GM21367 (cell line): ENCODE measurements at regions not wholly inside any gene's neighbourhood (a gene's known extent, or its start where the extent isn't known, plus 50 kb on each side); places are given as distances from the start of the nearest gene placed in this dataset.

Experiments used
- ATAC-seq: cut with Tn5 transposase; IDR thresholded peaks from one replicate; pipeline ENCODE4 v1.9.1; 2021; ENCODE audit not compliant: unreplicated experiment

GRCh38 chr6:15781890-15782289 lies 119.1 kb upstream of the DTNBP1 start:
- no peak for ATAC-seq

DNA sequence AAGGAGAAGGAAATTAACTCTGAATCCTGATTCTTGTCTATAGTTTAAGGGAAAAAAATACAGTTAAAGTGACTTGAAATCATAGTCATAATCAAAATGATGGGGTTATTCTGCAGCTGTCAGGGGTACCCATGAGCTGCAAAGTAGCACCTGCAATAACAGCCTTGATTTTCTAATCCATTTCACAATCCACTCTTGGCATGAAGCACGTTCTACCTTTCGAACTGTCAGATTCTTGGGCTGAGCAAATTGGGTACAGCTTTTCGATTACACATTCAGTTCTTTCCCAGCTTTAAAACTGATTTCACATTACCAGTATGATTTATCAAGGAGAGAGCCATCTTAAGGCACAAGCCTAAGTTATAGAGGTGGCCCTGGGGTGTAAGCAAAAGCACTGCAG lies 118.5 kb upstream of the DTNBP1 start:
- ATAC-seq = no peak

- no peak for ATAC-seq
Observed at GRCh38 chr6:15780437-15780836, 117.6 kb upstream of the DTNBP1 start.

- no peak for ATAC-seq
Observed at GRCh38 chr6:15779726-15780125, 116.9 kb upstream of the DTNBP1 start.

DNA sequence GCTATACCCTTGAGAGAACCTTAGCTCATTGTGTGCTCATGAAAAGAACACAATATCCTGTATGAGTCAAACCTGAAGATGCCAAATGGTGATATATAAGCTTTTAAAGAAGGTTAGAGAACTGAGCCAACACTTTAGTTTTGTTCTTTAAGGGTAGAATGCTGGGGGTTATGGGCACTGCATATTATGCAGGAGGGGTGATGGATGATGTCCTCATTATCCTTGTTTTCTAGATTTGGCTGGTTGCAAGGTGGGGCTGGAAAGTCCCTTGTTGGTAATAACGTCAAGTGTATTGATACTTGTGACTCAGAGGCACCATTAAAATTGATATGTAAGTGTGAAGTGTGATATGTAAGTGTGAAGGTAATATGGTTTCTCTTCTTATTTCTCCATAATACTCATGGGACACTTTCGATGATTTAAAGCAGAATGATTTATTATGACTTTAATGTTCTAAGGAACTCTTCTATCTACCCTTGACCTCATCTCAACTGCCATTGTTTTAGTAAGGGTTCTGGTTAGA lies 113.7 kb upstream of the DTNBP1 start:
- ATAC-seq = no peak

DNA sequence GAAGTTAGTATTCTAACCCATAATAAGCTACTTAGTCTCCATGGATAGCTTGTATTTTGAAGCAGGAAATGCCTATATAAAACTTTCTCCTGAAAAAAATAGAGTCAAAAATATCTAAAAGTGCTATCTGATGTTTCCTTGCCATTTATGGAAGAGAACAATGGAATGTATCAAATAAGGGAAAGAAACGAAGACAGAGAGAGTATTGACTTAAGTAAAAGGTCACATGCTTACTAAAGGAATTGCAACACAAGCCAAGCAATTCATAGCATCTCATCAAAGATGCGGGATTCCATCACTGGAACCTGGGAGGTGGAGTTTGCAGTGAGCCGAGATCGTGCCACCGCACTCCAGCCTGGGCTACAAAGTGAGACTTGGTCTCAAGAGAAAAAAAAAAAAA lies 112.9 kb upstream of the DTNBP1 start:
- ATAC-seq = no peak

- no peak for ATAC-seq
Observed at GRCh38 chr6:15775076-15775634, 112.3 kb upstream of the DTNBP1 start.

GRCh38 chr6:15773806-15774410 lies 111.1 kb upstream of the DTNBP1 start:
- no peak for ATAC-seq

DNA sequence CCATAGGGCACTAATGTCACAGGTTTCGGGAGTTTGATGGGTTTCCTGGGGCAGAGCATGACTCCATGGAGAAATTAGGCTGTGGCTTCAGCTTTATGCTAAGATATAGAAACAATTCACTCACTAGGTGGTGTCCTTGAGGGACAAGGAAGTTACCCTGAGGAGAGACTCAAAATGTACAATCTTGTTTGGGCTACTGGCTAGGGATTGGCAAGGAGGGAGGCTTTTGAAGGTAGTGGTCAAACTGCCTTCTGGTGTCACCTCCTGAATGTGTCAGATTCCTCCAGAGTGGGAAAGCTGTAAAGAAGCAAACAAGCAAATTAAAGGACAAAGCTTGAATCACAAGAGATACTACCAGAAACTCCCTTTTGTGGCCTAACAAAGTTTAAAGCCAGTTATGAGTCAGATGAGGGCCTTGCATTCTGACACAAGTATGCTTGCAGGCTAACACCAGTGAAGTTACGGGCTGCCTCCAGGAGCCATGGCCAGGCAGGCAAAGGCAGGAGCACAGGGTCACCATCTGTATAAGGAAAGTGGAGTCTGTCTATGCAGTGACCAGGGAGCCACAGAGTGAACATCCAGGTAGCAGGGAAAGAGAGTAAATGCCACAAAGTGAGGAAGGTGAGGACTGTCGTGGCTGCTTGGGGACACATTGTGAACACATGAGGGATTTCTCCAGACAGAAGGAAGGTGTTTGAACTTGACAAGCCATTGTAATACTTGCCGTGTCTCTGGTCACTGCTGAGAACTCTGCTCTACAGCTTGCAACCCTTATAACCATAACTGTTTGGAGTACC lies 107.7 kb upstream of the DTNBP1 start:
- peak; percentile 55 for ATAC-seq

- ATAC-seq = no peak
Observed at GRCh38 chr6:15769511-15770018, 106.7 kb upstream of the DTNBP1 start.

- no peak for ATAC-seq
Observed at GRCh38 chr6:15768999-15769398, 106.2 kb upstream of the DTNBP1 start.

- no peak for ATAC-seq
Observed at GRCh38 chr6:15763837-15764236, 101.0 kb upstream of the DTNBP1 start.

DNA sequence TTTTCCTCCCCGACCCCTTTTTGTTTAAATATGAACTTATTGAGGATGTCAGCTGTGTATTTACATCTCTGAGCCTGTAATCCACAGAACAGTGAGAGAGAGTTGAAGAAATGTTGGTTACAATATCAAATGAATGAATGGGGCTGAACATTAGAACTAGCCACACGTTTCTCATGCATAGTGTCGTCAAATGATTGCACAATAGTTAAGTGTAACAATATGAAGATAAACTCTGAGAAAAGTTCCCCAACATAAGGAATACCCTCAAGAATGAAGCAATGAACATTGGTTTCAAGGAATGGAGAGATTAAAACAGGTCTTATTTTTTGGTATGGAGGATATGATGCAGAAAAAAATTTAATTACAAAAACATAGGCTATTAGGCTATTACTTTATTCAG lies 100.5 kb upstream of the DTNBP1 start:
- no peak for ATAC-seq

- no peak for ATAC-seq
Observed at GRCh38 chr6:15761045-15761502, 98.2 kb upstream of the DTNBP1 start.

DNA sequence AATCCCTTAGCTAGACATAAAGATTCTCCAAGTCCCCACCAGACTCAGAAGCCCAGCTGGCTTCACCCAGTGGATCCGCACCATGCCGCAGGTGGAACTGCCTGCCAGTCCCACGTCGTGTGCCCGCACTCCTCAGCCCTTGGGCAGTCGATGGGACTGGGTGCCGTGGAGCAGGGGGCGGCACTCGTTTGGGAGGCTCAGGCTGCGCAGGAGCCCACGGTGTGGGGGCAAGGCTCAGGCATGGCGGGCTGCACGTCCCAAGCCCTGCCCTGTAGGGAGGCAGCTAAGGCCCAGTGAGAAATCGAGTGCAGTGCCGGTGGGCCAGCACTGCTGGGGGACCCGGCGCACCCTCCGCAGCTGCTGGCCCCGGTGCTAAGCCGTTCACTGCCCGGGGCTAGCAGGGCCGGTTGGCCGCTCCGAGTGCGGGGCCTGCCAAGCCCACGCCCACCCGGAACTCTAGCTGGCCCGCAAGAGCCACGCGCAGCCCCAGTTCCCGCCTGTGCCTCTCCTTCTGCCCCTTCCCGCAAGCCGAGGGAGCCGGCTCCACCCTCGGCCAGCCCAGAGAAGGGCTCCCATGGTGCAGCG lies 95.9 kb upstream of the DTNBP1 start:
- ATAC-seq = no peak

- ATAC-seq = no peak
Observed at GRCh38 chr6:15755526-15755925, 92.7 kb upstream of the DTNBP1 start.

GRCh38 chr6:15754706-15755079 lies 91.9 kb upstream of the DTNBP1 start:
- ATAC-seq = no peak

DNA sequence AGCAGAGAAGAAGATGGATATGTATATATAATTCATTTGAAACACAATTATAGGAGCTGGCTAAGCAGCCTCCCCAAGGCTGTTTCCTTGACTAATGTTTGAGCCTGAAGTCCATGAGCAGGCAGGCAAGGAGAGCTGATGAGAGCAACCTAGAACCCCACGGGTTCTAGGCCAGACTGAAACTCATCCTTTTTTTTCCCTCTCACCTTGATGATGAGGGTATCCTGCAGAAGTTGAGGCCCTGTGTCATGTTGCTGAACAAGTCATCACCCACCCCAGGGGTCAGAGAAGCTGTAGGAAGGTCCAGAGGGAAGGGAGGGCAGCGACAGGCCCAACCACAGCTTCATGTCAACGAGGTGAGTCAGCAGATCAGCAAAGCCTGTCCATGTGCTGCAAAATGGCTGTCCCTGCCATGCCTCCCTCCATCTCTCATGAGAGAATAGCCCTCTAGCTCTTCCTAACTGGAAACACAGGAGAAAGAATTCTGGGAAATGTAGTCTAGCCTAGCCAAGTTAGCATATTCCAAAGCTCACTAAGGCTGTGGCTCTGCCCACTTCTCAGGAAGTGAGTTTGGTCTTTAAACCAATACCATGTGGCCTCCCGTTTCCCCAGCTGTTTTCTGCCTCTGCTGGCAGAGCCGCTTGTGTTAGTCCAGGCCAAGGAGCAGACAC lies 91.3 kb upstream of the DTNBP1 start:
- no peak for ATAC-seq

DNA sequence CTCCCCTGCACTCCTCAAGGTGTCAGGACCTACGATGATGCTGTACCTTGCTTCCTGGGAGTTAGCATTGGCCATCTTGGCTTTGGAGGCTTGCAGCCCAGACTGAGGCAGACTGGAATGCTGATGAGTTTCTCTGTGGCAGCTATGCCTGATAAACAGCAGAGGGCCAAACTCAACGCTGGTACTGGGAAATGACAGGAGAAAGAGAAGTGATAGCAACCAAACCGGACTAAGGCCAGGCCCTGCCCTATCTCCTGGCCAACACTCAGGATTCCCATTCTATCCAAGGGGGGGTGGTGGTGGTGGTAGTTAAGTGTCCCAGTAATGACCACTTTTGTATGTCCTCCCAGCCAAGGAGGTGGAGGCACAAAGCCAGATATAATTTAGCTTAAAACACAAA lies 90.0 kb upstream of the DTNBP1 start:
- no peak for ATAC-seq

DNA sequence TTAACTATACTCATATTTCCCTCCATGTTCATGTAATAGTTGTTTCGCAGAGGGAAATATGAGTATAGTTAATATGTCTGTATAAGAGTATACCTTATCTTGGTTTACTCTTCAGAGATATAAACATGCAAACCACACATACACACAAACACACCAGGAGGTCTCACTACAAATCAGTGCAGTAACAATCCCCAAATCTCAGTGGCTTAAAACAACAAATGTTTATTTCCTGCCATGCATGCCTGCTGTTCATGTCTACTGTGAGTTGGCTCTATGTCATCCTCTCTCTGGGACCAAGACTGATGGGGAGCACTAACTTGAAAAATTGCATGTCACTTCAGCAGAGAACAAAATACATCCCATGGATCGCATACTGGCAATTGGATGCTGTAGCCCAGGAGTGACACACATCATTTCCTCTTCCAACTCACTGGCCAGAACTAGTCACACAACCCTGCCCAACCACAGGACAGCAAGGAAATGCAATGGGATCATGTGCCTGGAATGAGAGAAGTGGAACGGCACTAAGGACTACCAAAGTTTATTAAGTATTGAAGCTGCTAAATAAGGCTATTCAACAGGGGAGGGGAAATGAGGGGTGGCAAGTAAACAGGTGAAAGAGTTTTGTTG lies 89.0 kb upstream of the DTNBP1 start:
- no peak for ATAC-seq

- no peak for ATAC-seq
Observed at GRCh38 chr6:15748341-15748740, 85.5 kb upstream of the DTNBP1 start.
